Spleen (tissue), 11 donors: ENCODE measurements at regions not wholly inside any gene's neighbourhood (a gene's known extent, or its start where the extent isn't known, plus 50 kb on each side); places are given as distances from the start of the nearest gene placed in this dataset.

Source experiments
- DNase-seq: peaks from one replicate; pipeline ENCODE4 v3.0.0-alpha.2; 2020
- H3K27ac ChIP-seq, 8 donors: fragments of 200-600 bp; sonication (generic) in 7 of 8; 1 replicate in 4 of 8; 2 replicates in 4 of 8; pipeline versions ENCODE4 v1.5.0 to v1.8.0; 2016 to 2021; ENCODE audit warnings: inconsistent platforms in 4 of 8, mild to moderate bottlenecking in 4 of 8, moderate library complexity in 1 of 8
- H3K27me3 ChIP-seq, 7 donors: fragments of 200-600 bp; sonication (generic) in 6 of 7; replicated peaks in 1 of 7; 1 replicate in 4 of 7; 2 replicates in 3 of 7; pipeline versions ENCODE4 v1.5.0 to v1.8.0; 2016 to 2021; ENCODE audit warnings: inconsistent platforms in 3 of 7, mild to moderate bottlenecking in 1 of 7
- H3K36me3 ChIP-seq, 6 donors: fragments of 200-600 bp; sonication (generic) in 5 of 6; 1 replicate in 4 of 6; 2 replicates in 2 of 6; pipeline versions ENCODE4 v1.5.0 to v1.8.0; 2016 to 2021; ENCODE audit warnings: inconsistent platforms in 2 of 6
- H3K4me1 ChIP-seq, 6 donors: fragments of 200-600 bp; sonication (generic) in 5 of 6; 1 replicate in 3 of 6; 2 replicates in 3 of 6; pipeline versions ENCODE4 v1.5.0 to v1.8.0; 2016 to 2021; ENCODE audit warnings: inconsistent platforms in 3 of 6
- H3K4me3 ChIP-seq, 8 donors: fragments of 200-600 bp; sonication (generic) in 7 of 8; 1 replicate in 4 of 8; 2 replicates in 4 of 8; pipeline versions ENCODE4 v1.5.0 to v1.8.0; 2016 to 2021; ENCODE audit warnings: inconsistent platforms in 4 of 8, mild to moderate bottlenecking in 4 of 8, moderate library complexity in 2 of 8
- H3K9me3 ChIP-seq, 8 donors: fragments of 200-600 bp; sonication (generic) in 7 of 8; 1 replicate in 4 of 8; 2 replicates in 4 of 8; pipeline versions ENCODE4 v1.5.0 to v1.8.0; 2016 to 2021; ENCODE audit warnings: inconsistent platforms in 4 of 8
- POLR2A ChIP-seq, 3 donors: fragments of 450-650 bp; IDR thresholded peaks; one replicate each; pipeline ENCODE4 v1.5.1; 2017; ENCODE audit warnings: antibody characterized with exemption in 3 of 3, mild to moderate bottlenecking in 1 of 3
- POLR2AphosphoS5 ChIP-seq, 3 donors: sonication (generic); formaldehyde crosslinking; IDR thresholded peaks; one replicate each; pipeline ENCODE4 v1.5.1; 2017; ENCODE audit warnings: antibody characterized with exemption in 3 of 3
- WGBS, 5 donors: extraction: QIAGEN DNeasy Blood & Tissue Kit in 3 of 5; methylation state at CpG; one replicate each; pipeline versions ENCODE4 v1.1.5 to v1.1.7; 2013 to 2018; 5-methylcytosine and 5-hydroxymethylcytosine counted together
- intact Hi-C: fragments of 100-400 bp; cut with DNase I; formaldehyde crosslinking; loops from one replicate; pipeline ENCODE4 v1.15.0; 2023; ENCODE audit warnings: low total_unique reads
- TF ChIP-seq, protein P1 (sequence below), 11 experiments: fragments of 200-600 bp in 7 of 11; fragments of 450-650 bp in 4 of 11; sonication (generic) in 4 of 11; IDR thresholded peaks in 8 of 11; conservative IDR thresholded peaks in 3 of 11; 1 replicate in 7 of 11; 2 replicates in 4 of 11; pipeline versions ENCODE4 v1.4.0 to v1.8.0; 2016 to 2021; ENCODE audit warnings: antibody characterized with exemption in 11 of 11, inconsistent platforms in 4 of 11, mild to moderate bottlenecking in 1 of 11
- donor health status: healthy with polysubstance abuse.
- donor health status: DM: no; HTN: no; CAD: no; lungs with moderate emphysema.
- donor health status: DM: no; HTN: no; CAD: no.
- donor health status: Bipolar disorder and iron deficiency.
- donor health status: healthy.
- donor health status: DM: no; HTN: no; CAD: no.
- donor health status: DM: yes; HTN: yes; CAD: no.

DNA sequence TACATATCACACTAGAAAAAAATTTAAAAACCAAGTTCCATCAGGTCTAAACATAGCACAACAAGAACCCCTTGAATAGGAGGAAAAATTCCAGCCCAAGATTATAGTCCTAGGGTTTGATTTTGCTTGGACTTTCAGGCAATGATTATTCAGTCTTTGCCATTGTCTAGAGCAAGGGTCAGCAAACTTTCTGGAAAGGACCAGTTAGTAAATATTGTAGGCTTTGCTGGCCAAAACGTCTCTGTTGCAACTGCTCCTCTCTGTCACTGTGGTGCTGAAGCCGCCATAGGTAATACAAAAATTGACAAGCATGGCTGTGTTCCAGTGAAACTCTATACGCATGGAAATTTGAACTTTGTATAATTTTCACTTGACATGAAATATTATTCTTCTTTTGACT, 95.5 kb upstream of the UBAC2 start:
- WGBS, 5 donors = 85 to 93% (median 92%) methylated on average over 3 of the region's 3 CpGs
- no peak for DNase-seq
- no peaks in the 10 kb centered on the region for H3K4me1 ChIP-seq
- no peak overlapping the region for H3K4me3 ChIP-seq
- peaks cover 0 to 7% (median 0%) of the 10 kb centered on the region in 8 donors for H3K9me3 ChIP-seq
- H3K27ac ChIP-seq = no peak overlapping the region
- no peaks in the 10 kb centered on the region for H3K36me3 ChIP-seq
- intact Hi-C loops = no loop called here
- TF ChIP-seq POLR2A (IDR thresholded peaks at IDR 0.05) (no peak), POLR2AphosphoS5 (IDR thresholded peaks at IDR 0.05) (no peak)
- TF ChIP-seq, protein P1, sequence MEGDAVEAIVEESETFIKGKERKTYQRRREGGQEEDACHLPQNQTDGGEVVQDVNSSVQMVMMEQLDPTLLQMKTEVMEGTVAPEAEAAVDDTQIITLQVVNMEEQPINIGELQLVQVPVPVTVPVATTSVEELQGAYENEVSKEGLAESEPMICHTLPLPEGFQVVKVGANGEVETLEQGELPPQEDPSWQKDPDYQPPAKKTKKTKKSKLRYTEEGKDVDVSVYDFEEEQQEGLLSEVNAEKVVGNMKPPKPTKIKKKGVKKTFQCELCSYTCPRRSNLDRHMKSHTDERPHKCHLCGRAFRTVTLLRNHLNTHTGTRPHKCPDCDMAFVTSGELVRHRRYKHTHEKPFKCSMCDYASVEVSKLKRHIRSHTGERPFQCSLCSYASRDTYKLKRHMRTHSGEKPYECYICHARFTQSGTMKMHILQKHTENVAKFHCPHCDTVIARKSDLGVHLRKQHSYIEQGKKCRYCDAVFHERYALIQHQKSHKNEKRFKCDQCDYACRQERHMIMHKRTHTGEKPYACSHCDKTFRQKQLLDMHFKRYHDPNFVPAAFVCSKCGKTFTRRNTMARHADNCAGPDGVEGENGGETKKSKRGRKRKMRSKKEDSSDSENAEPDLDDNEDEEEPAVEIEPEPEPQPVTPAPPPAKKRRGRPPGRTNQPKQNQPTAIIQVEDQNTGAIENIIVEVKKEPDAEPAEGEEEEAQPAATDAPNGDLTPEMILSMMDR (IDR thresholded peaks at IDR 0.05 in 8 of 11, conservative IDR thresholded peaks at IDR 0.05 in 3 of 11) = no peak
- H3K27me3 ChIP-seq = peaks cover 0 to 35% (median 4%) of the 10 kb centered on the region in 7 donors

DNA sequence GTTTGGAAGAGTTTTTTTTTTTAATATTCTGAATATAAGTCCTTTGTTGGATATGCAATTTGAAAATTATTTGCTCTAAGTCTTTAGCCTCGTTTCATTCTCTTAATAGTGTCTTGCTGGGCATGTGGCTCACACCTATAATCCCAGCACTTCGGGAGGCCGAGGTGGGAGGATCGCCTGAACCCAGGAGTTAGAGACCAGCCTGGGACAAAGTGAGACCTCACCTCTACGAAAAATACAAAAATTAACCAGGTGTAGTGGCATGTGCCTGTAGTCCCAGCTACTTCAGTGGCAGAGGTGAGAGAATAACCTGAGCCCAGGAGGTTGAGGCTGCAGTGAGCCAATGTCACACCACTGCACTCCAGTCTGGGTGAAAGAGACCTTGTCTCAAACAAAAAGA, 87.3 kb upstream of the UBAC2 start:
- Histone ChIP-seq H3K4me3 (no peak overlapping the region), H3K27ac (no peak overlapping the region), H3K27me3 (no peaks in the 10 kb centered on the region), H3K9me3 (peaks cover 0 to 7% (median 0%) of the 10 kb centered on the region in 8 donors), H3K4me1 (no peaks in the 10 kb centered on the region), H3K36me3 (no peaks in the 10 kb centered on the region)
- no peak for DNase-seq
- 84 to 89% (median 88%) methylated on average over 5 of the region's 5 CpGs for WGBS, 5 donors
- intact Hi-C loops = no loop called here
- TF ChIP-seq POLR2AphosphoS5 (IDR thresholded peaks at IDR 0.05) (no peak), POLR2A (IDR thresholded peaks at IDR 0.05) (no peak)
- TF ChIP-seq, protein P1 (IDR thresholded peaks at IDR 0.05 in 8 of 11, conservative IDR thresholded peaks at IDR 0.05 in 3 of 11) = no peak

DNA sequence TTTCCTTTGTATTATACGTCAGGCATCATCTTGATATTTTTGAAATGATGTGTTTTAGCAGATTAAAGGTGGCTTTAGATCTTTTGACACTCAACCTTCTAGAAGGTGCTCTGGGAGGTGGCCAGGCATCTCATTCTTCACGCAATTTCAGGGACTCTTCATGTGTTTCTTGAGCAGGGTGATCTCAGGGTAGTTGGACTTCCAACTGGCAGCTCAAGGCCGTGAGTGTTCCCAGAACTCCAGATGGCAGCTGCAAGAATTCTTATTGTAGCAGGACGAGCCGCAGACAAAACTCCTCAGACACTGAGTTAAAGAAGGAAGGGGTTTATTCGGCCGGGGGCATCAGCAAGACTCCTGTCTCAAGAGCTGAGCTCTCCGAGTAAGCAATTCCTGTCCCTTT, 82.5 kb upstream of the UBAC2 start:
- H3K4me3 ChIP-seq = no peak overlapping the region
- peaks cover 0 to 31% (median under 1%) of the 10 kb centered on the region in 7 donors for H3K27me3 ChIP-seq
- H3K27ac ChIP-seq = no peak overlapping the region
- H3K4me1 ChIP-seq = no peaks in the 10 kb centered on the region
- DNase-seq = no peak
- no peaks in the 10 kb centered on the region for H3K9me3 ChIP-seq
- TF ChIP-seq, protein P1 (IDR thresholded peaks at IDR 0.05 in 8 of 11, conservative IDR thresholded peaks at IDR 0.05 in 3 of 11) = no peak
- TF ChIP-seq POLR2AphosphoS5 (IDR thresholded peaks at IDR 0.05) (no peak), POLR2A (IDR thresholded peaks at IDR 0.05) (no peak)
- intact Hi-C loops = no loop called here
- no peaks in the 10 kb centered on the region for H3K36me3 ChIP-seq
- WGBS, 5 donors = 91 to 96% (median 93%) methylated on average over 8 of the region's 8 CpGs

DNA sequence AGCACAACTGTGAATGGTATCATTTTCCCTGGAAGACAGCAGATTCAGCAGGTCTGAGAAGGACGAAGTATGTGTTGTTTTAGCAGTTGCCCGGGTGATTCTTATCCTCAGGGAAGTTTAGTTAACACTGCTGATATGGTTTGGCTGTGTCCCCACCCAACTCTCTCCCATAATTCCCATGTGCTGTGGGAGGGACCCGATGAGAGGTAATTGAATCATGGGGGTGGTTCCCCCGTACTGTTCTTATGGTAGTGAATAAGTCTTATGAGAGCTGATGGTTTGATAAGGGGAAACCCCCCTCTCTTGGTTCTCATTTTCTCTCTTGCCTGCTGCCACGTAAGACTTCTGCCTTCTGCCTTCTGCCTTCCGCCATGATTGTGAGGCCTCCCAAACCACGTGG, 81.0 kb upstream of the UBAC2 start:
- 68 to 84% (median 81%) methylated on average over 7 of the region's 7 CpGs for WGBS, 5 donors
- no peak overlapping the region for H3K4me3 ChIP-seq
- peaks cover 0 to 5% (median 3%) of the 10 kb centered on the region in 6 donors for H3K4me1 ChIP-seq
- H3K27me3 ChIP-seq = peaks cover 0 to 46% (median 6%) of the 10 kb centered on the region in 7 donors
- intact Hi-C loops = no loop called here
- TF ChIP-seq, protein P1 (IDR thresholded peaks at IDR 0.05 in 8 of 11, conservative IDR thresholded peaks at IDR 0.05 in 3 of 11) = no peak
- TF ChIP-seq POLR2AphosphoS5 (IDR thresholded peaks at IDR 0.05) = no peak
- TF ChIP-seq POLR2A (IDR thresholded peaks at IDR 0.05) = no peak
- H3K36me3 ChIP-seq = no peaks in the 10 kb centered on the region
- no peak overlapping the region for H3K27ac ChIP-seq
- DNase-seq = no peak
- no peaks in the 10 kb centered on the region for H3K9me3 ChIP-seq
